Ectodermal cell (in vitro differentiated cells): ENCODE measurements at regions not wholly inside any gene's neighbourhood (a gene's known extent, or its start where the extent isn't known, plus 50 kb on each side); places are given as distances from the start of the nearest gene placed in this dataset.

Experiments used
- H3K27ac ChIP-seq: 2 replicates; pipeline ENCODE4 v1.7.0; 2013; ENCODE audit warnings: mild to moderate bottlenecking, low read depth, low read length; ENCODE audit not compliant: insufficient read depth, poor library complexity, severe bottlenecking
- H3K27me3 ChIP-seq: 2 replicates; pipeline ENCODE4 v1.7.0; 2013; ENCODE audit warnings: mild to moderate bottlenecking, low read length; ENCODE audit not compliant: insufficient read depth, control insufficient read depth, poor library complexity, severe bottlenecking
- H3K36me3 ChIP-seq: one replicate; pipeline ENCODE4 v1.7.0; 2013; ENCODE audit warnings: low read length; ENCODE audit not compliant: control insufficient read depth, insufficient read depth
- H3K4me1 ChIP-seq: one replicate; pipeline ENCODE4 v1.7.0; 2013; ENCODE audit warnings: low read length; ENCODE audit not compliant: control insufficient read depth, insufficient read depth
- H3K4me3 ChIP-seq: 2 replicates; pipeline ENCODE4 v1.7.0; 2013; ENCODE audit warnings: low read depth, low read length, control low read depth; ENCODE audit not compliant: insufficient read depth
- H3K9me3 ChIP-seq: 2 replicates; pipeline ENCODE4 v1.7.0; 2013; ENCODE audit warnings: mild to moderate bottlenecking, low read length, moderate library complexity; ENCODE audit not compliant: control insufficient read depth
- WGBS, 2 experiments: methylation state at CpG; one replicate each; pipeline ENCODE4 v1.1.7; 2013; ENCODE audit warnings: missing lambda C conversion rate in 2 of 2; 5-methylcytosine and 5-hydroxymethylcytosine counted together

- Histone ChIP-seq H3K27ac (no peak overlapping the region), H3K36me3 (no peaks in the 10 kb centered on the region), H3K4me1 (no peaks in the 10 kb centered on the region), H3K27me3 (no peaks in the 10 kb centered on the region), H3K4me3 (no peak overlapping the region), H3K9me3 (no peaks in the 10 kb centered on the region)
- WGBS, 2 experiments: 58 to 65% methylated on average over 8 of the region's 9 CpGs
Measured at GRCh38 chr6:147000545-147001488, 203.4 kb upstream of the STXBP5 start.

- Histone ChIP-seq H3K4me1 (no peaks in the 10 kb centered on the region), H3K4me3 (no peak overlapping the region), H3K36me3 (no peaks in the 10 kb centered on the region), H3K9me3 (no peaks in the 10 kb centered on the region), H3K27me3 (no peaks in the 10 kb centered on the region), H3K27ac (no peak overlapping the region)
- WGBS, 2 experiments: 86 to 96% methylated on average over 1 of the region's 1 CpG
Measured at GRCh38 chr6:147001621-147002020, 202.6 kb upstream of the STXBP5 start.

GRCh38 chr6:147003186-147003585 lies 201.0 kb upstream of the STXBP5 start:
- Histone ChIP-seq H3K4me1 (no peaks in the 10 kb centered on the region), H3K36me3 (no peaks in the 10 kb centered on the region), H3K4me3 (no peak overlapping the region), H3K27me3 (no peaks in the 10 kb centered on the region), H3K27ac (no peak overlapping the region), H3K9me3 (no peaks in the 10 kb centered on the region)

GRCh38 chr6:147005499-147005898 lies 198.7 kb upstream of the STXBP5 start:
- Histone ChIP-seq H3K27ac (no peak overlapping the region), H3K36me3 (no peaks in the 10 kb centered on the region), H3K9me3 (no peaks in the 10 kb centered on the region), H3K4me1 (no peaks in the 10 kb centered on the region), H3K4me3 (no peak overlapping the region), H3K27me3 (no peaks in the 10 kb centered on the region)

- no peaks in the 10 kb centered on the region for H3K4me1 ChIP-seq
- no peaks in the 10 kb centered on the region for H3K36me3 ChIP-seq
- H3K27me3 ChIP-seq: no peaks in the 10 kb centered on the region
- no peak overlapping the region for H3K4me3 ChIP-seq
- no peak overlapping the region for H3K27ac ChIP-seq
- no peaks in the 10 kb centered on the region for H3K9me3 ChIP-seq
Measured at GRCh38 chr6:147007441-147007840, 196.8 kb upstream of the STXBP5 start.

- no peaks in the 10 kb centered on the region for H3K9me3 ChIP-seq
- H3K27me3 ChIP-seq: no peaks in the 10 kb centered on the region
- no CpG with 5 or more reads among the region's 2 CpGs for WGBS, 2 experiments
- H3K36me3 ChIP-seq: no peaks in the 10 kb centered on the region
- H3K27ac ChIP-seq: no peak overlapping the region
- no peak overlapping the region for H3K4me3 ChIP-seq
- no peaks in the 10 kb centered on the region for H3K4me1 ChIP-seq
Measured at GRCh38 chr6:147009358-147009757, 194.9 kb upstream of the STXBP5 start.

- WGBS, 2 experiments: 93 to 94% methylated on average over 5 of the region's 5 CpGs
- no peaks in the 10 kb centered on the region for H3K36me3 ChIP-seq
- no peaks in the 10 kb centered on the region for H3K27me3 ChIP-seq
- no peaks in the 10 kb centered on the region for H3K4me1 ChIP-seq
- no peak overlapping the region for H3K4me3 ChIP-seq
- no peaks in the 10 kb centered on the region for H3K9me3 ChIP-seq
- no peak overlapping the region for H3K27ac ChIP-seq
Measured at GRCh38 chr6:147015674-147016073, 188.5 kb upstream of the STXBP5 start.

GRCh38 chr6:147016440-147016839 lies 187.8 kb upstream of the STXBP5 start:
- WGBS, 2 experiments: 92 to 97% methylated on average over 2 to 3 of the region's 3 CpGs
- no peaks in the 10 kb centered on the region for H3K4me1 ChIP-seq
- H3K9me3 ChIP-seq: no peaks in the 10 kb centered on the region
- H3K27me3 ChIP-seq: no peaks in the 10 kb centered on the region
- H3K27ac ChIP-seq: no peak overlapping the region
- H3K4me3 ChIP-seq: no peak overlapping the region
- no peaks in the 10 kb centered on the region for H3K36me3 ChIP-seq

GRCh38 chr6:147017153-147017552 lies 187.1 kb upstream of the STXBP5 start:
- 89 to 94% methylated on average over 4 of the region's 4 CpGs for WGBS, 2 experiments
- Histone ChIP-seq H3K27me3 (no peaks in the 10 kb centered on the region), H3K9me3 (no peaks in the 10 kb centered on the region)

GRCh38 chr6:147019001-147019400 lies 185.2 kb upstream of the STXBP5 start:
- Histone ChIP-seq H3K4me1 (no peaks in the 10 kb centered on the region), H3K27me3 (no peaks in the 10 kb centered on the region), H3K27ac (no peak overlapping the region), H3K4me3 (no peak overlapping the region), H3K36me3 (no peaks in the 10 kb centered on the region), H3K9me3 (no peaks in the 10 kb centered on the region)

More at GRCh38 chr6:147017153-147017552, 187.1 kb upstream of the STXBP5 start:
- Histone ChIP-seq H3K27ac (no peak overlapping the region), H3K4me3 (no peak overlapping the region), H3K4me1 (no peaks in the 10 kb centered on the region), H3K36me3 (no peaks in the 10 kb centered on the region)
